CD4-positive, alpha-beta memory T cell (primary cell): ENCODE measurements at regions not wholly inside any gene's neighbourhood (a gene's known extent, or its start where the extent isn't known, plus 50 kb on each side); places are given as distances from the start of the nearest gene placed in this dataset.
"Not testable (repeated sequence)": the region's sequence is repeated elsewhere in the genome, so short reads cannot be mapped to it uniquely, and the experiment has no call there.

Experiments used
- CTCF ChIA-PET: fragments of 350-600 bp; sonication (Branson Sonifier 250); formaldehyde crosslinking; loops from one replicate; lab custom pipeline; 2021; ENCODE audit warnings: inconsistent platforms; ENCODE audit not compliant: partially characterized antibody; lab: Charles Lee
- POLR2A ChIA-PET: fragments of 350-600 bp; sonication (Branson Sonifier 250); formaldehyde crosslinking; loops from one replicate; lab custom pipeline; 2021; ENCODE audit not compliant: partially characterized antibody; lab: Charles Lee
- DNase-seq, 5 donors: peaks; one replicate each; pipeline versions ENCODE4 v3.0.0 to v3.0.0-alpha.2; 2020 to 2022; ENCODE audit warnings: mixed read lengths in 1 of 5
- H3K27ac ChIP-seq: one replicate; pipeline ENCODE4 v1.7.0; 2013; ENCODE audit warnings: low read depth, low read length
- H3K27me3 ChIP-seq: 2 replicates; pipeline ENCODE4 v1.7.0; 2013; ENCODE audit warnings: mild to moderate bottlenecking, low read length, moderate library complexity; ENCODE audit not compliant: insufficient read depth
- H3K36me3 ChIP-seq: 2 replicates; pipeline ENCODE4 v1.7.0; 2013; ENCODE audit warnings: mild to moderate bottlenecking, low read length, moderate library complexity; ENCODE audit not compliant: insufficient read depth
- H3K4me1 ChIP-seq: 2 replicates; pipeline ENCODE4 v1.7.0; 2013; ENCODE audit warnings: mild to moderate bottlenecking, low read length, moderate library complexity; ENCODE audit not compliant: insufficient read depth
- H3K4me3 ChIP-seq, 2 donors: one replicate each; pipeline ENCODE4 v1.7.0; 2013; ENCODE audit warnings: low read length in 2 of 2, mild to moderate bottlenecking in 1 of 2
- H3K9me3 ChIP-seq, 2 donors: one replicate each; pipeline ENCODE4 v1.7.0; 2013; ENCODE audit warnings: low read length in 2 of 2, control low read depth in 1 of 2; ENCODE audit not compliant: control insufficient read depth in 1 of 2
- H3K27ac Mint-ChIP-seq, 7 donors: one replicate each; pipeline ENCODE4 v1.8.0; 2020 to 2021; ENCODE audit warnings: mixed read lengths in 7 of 7, mild to moderate bottlenecking in 6 of 7, inconsistent platforms in 3 of 7, moderate library complexity in 3 of 7
- H3K27me3 Mint-ChIP-seq, 2 donors: one replicate each; pipeline ENCODE4 v1.8.0; 2020 to 2021; ENCODE audit warnings: mixed read lengths in 2 of 2
- H3K36me3 Mint-ChIP-seq, 2 donors: one replicate each; pipeline ENCODE4 v1.8.0; 2020 to 2021; ENCODE audit warnings: mixed read lengths in 2 of 2, inconsistent platforms in 1 of 2, mild to moderate bottlenecking in 1 of 2
- H3K4me1 Mint-ChIP-seq, 4 donors: one replicate each; pipeline ENCODE4 v1.8.0; 2020 to 2021; ENCODE audit warnings: mixed read lengths in 4 of 4, mild to moderate bottlenecking in 1 of 4
- H3K4me3 Mint-ChIP-seq, 8 donors: one replicate each; pipeline ENCODE4 v1.8.0; 2020 to 2021; ENCODE audit warnings: mixed read lengths in 8 of 8, mild to moderate bottlenecking in 7 of 8, moderate library complexity in 6 of 8, inconsistent platforms in 3 of 8
- H3K9me3 Mint-ChIP-seq, 8 donors: one replicate each; pipeline ENCODE4 v1.8.0; 2020 to 2021; ENCODE audit warnings: mixed read lengths in 8 of 8, mild to moderate bottlenecking in 5 of 8, inconsistent platforms in 3 of 8, moderate library complexity in 1 of 8
- intact Hi-C: fragments of 100-400 bp; cut with micrococcal nuclease; formaldehyde crosslinking; loops from one replicate; pipeline ENCODE4 v1.15.1; 2023

GRCh38 chr2:109727929-109728447, 66.1 kb upstream of the RGPD5 start:
- Mint-ChIP-seq H3K9me3 (peaks cover 0 to 9% (median 4%) of the 10 kb centered on the region in 8 donors), H3K36me3 (no peaks in the 10 kb centered on the region), H3K27ac (no peak overlapping the region), H3K4me1 (no peaks in the 10 kb centered on the region), H3K27me3 (peaks cover 9 to 14% of the 10 kb centered on the region in 2 donors), H3K4me3 (no peak overlapping the region)
- DNase-seq: no peak
- no peak overlapping the region for H3K27ac ChIP-seq
- H3K36me3 ChIP-seq: no peaks in the 10 kb centered on the region
- H3K4me1 ChIP-seq: no peaks in the 10 kb centered on the region
- CTCF ChIA-PET: no interaction called here
- H3K4me3 ChIP-seq: no peak overlapping the region
- POLR2A ChIA-PET: no interaction called here
- no peaks in the 10 kb centered on the region for H3K27me3 ChIP-seq
- intact Hi-C loops: no loop called here
- no peaks in the 10 kb centered on the region for H3K9me3 ChIP-seq

GRCh38 chr2:109733746-109734145, 60.4 kb upstream of the RGPD5 start:
- Mint-ChIP-seq H3K4me3 (peak overlapping the region in 1 of 8 donors; percentile 17), H3K27me3 (peaks cover 15 to 17% of the 10 kb centered on the region in 2 donors)
- H3K36me3 ChIP-seq, H3K27ac ChIP-seq, DNase-seq, H3K4me3 ChIP-seq, H3K27ac Mint-ChIP-seq, intact Hi-C loops, H3K36me3 Mint-ChIP-seq, H3K27me3 ChIP-seq, POLR2A ChIA-PET, H3K9me3 Mint-ChIP-seq, H3K4me1 ChIP-seq, H3K9me3 ChIP-seq, H3K4me1 Mint-ChIP-seq: not testable (repeated sequence)
- CTCF ChIA-PET: interaction anchor here (1.5 kb wide), 1 partner anchor 188 kb away, joined by 6 read pairs; no protein-coding TSS in a partner anchor

DNA sequence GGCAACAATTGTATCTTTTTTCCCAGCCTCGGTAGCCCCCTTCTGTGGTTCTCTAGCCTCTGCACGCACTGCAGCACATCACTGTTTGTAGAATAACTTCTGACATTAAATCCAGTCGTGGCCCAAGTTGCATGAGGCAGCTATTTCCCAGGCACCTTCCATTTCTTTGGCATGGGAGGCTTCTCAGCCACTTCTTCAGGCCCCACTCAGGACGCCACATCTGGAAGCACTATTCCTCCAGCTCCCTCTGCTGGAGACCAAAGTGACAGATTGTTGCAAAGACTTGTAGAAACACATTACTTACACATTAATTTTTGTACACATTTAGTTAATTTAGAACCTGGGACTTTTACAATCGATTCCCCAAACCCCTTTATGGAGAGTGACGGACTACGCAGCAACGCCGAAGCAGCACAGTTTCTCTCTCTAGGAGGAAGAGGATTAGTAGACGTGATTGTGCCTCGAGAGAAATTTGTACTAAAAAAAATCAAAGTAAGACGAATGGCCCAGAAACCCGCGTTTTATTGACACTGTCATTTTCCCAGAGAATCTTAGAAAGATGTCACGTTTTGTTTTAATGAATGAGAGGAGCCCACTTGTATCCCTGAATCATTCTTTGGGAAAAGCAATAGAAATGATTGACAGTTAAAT, 57.8 kb upstream of the RGPD5 start:
- Mint-ChIP-seq H3K27ac (no peak overlapping the region), H3K4me3 (no peak overlapping the region), H3K4me1 (no peaks in the 10 kb centered on the region), H3K27me3 (peaks cover 10 to 12% of the 10 kb centered on the region in 2 donors), H3K36me3 (no peaks in the 10 kb centered on the region), H3K9me3 (peaks cover 0 to 4% (median 0%) of the 10 kb centered on the region in 8 donors)
- Histone ChIP-seq H3K4me3 (no peak overlapping the region), H3K27ac (no peak overlapping the region), H3K4me1 (no peaks in the 10 kb centered on the region), H3K9me3 (no peaks in the 10 kb centered on the region), H3K27me3 (no peaks in the 10 kb centered on the region), H3K36me3 (no peaks in the 10 kb centered on the region)
- ChIA-PET CTCF (interaction anchor here (1.3 to 1.4 kb wide), 3 partner anchors 188 to 193 kb away, joined by 3 to 6 read pairs (median 5); no protein-coding TSS in a partner anchor), POLR2A (no interaction called here)
- peak in 1 of 5 donors; percentile 6 for DNase-seq
- intact Hi-C loops: no loop called here
